H1 (cell line): ENCODE measurements at regions not wholly inside any gene's neighbourhood (a gene's known extent, or its start where the extent isn't known, plus 50 kb on each side); places are given as distances from the start of the nearest gene placed in this dataset.

Experiments used
- CTCF ChIA-PET: fragments of 300-600 bp; sonication (Branson Sonifier 250); formaldehyde crosslinking; loops from one replicate; lab custom pipeline; 2021; ENCODE audit not compliant: partially characterized antibody; lab: Charles Lee
- POLR2A ChIA-PET: fragments of 300-600 bp; sonication (Branson Sonifier 250); formaldehyde crosslinking; loops from one replicate; lab custom pipeline; 2021; ENCODE audit warnings: inconsistent platforms; ENCODE audit not compliant: partially characterized antibody; lab: Charles Lee
- DNase-seq, 2 experiments: peaks; one replicate each; pipeline versions ENCODE4 v3.0.0 to v3.0.0-alpha.2; 2010 to 2022; ENCODE audit warnings: low spot score in 2 of 2, low read depth in 1 of 2, mixed read lengths in 1 of 2
- FAIRE-seq: peaks from 2 replicates; lab custom pipeline; 2011; peaks lifted over from hg19 to GRCh38; lab: Jason Lieb, UNC
- H2AFZ ChIP-seq: 2 replicates; pipeline ENCODE4 v1.8.1; 2012; ENCODE audit warnings: low read length, inconsistent platforms
- H2AK5ac ChIP-seq: 2 replicates; pipeline ENCODE4 v1.6.1; 2013; ENCODE audit warnings: low read depth, low read length
- H2BK120ac ChIP-seq: replicated peaks from 2 replicates; pipeline ENCODE3; 2013; ENCODE audit warnings: low read depth, low read length, inconsistent platforms
- H2BK12ac ChIP-seq: 2 replicates; pipeline ENCODE4 v1.6.1; 2013; ENCODE audit warnings: low read depth, low read length
- H2BK15ac ChIP-seq: 2 replicates; pipeline ENCODE4 v1.6.1; 2013; ENCODE audit warnings: low read length
- H2BK20ac ChIP-seq: 2 replicates; pipeline ENCODE4 v1.6.1; 2013; ENCODE audit warnings: low read length
- H2BK5ac ChIP-seq: 2 replicates; pipeline ENCODE4 v1.6.1; 2013; ENCODE audit warnings: low read depth, low read length
- H3K14ac ChIP-seq: 2 replicates; pipeline ENCODE4 v1.6.1; 2013; ENCODE audit warnings: inconsistent platforms; ENCODE audit not compliant: insufficient read length
- H3K18ac ChIP-seq: 2 replicates; pipeline ENCODE4 v1.6.1; 2013; ENCODE audit warnings: low read length; ENCODE audit errors: extremely low read depth
- H3K23ac ChIP-seq: 2 replicates; pipeline ENCODE4 v1.6.1; 2013; ENCODE audit warnings: inconsistent platforms; ENCODE audit not compliant: insufficient read length
- H3K23me2 ChIP-seq: 2 replicates; pipeline ENCODE4 v1.6.1; 2013; ENCODE audit warnings: low read depth, low read length
- H3K27ac ChIP-seq: 2 replicates; pipeline ENCODE4 v1.6.1; 2011; ENCODE audit warnings: low read depth, low read length, inconsistent platforms
- H3K27me3 ChIP-seq, 4 experiments: replicated peaks in 1 of 4; 1 replicate in 1 of 4; 2 replicates in 3 of 4; pipeline versions ENCODE4 v1.6.1 to v1.8.1; 2011 to 2013; ENCODE audit warnings: low read length in 3 of 4, mild to moderate bottlenecking in 3 of 4, inconsistent platforms in 2 of 4, mixed read lengths in 2 of 4, moderate library complexity in 1 of 4; ENCODE audit not compliant: control insufficient read depth in 3 of 4, insufficient read depth in 3 of 4; ENCODE audit errors: extremely low read depth in 1 of 4
- H3K36me3 ChIP-seq, 4 experiments: 2 replicates each; pipeline versions ENCODE4 v1.6.1 to v1.8.1; 2011 to 2013; ENCODE audit warnings: mild to moderate bottlenecking in 4 of 4, low read length in 3 of 4, moderate library complexity in 2 of 4, control low read depth in 1 of 4, inconsistent platforms in 1 of 4; ENCODE audit not compliant: insufficient read depth in 4 of 4, control insufficient read depth in 2 of 4
- H3K4ac ChIP-seq: replicated peaks from 2 replicates; pipeline ENCODE3; 2013; ENCODE audit warnings: low read length, low read depth, mixed read lengths, inconsistent platforms; ENCODE audit not compliant: insufficient read length
- H3K4me1 ChIP-seq, 4 experiments: replicated peaks in 1 of 4; 1 replicate in 1 of 4; 2 replicates in 3 of 4; pipeline versions ENCODE4 v1.6.1 to v1.8.1; 2011 to 2013; ENCODE audit warnings: low read length in 3 of 4, inconsistent platforms in 2 of 4, mixed read lengths in 1 of 4; ENCODE audit not compliant: insufficient read depth in 4 of 4, control insufficient read depth in 3 of 4
- H3K4me2 ChIP-seq, 2 experiments: 2 replicates each; pipeline versions ENCODE4 v1.6.1 to v1.8.1; 2011 to 2013; ENCODE audit warnings: low read depth in 2 of 2, low read length in 2 of 2, control low read depth in 1 of 2, inconsistent platforms in 1 of 2, mild to moderate bottlenecking in 1 of 2; ENCODE audit not compliant: insufficient read depth in 1 of 2
- H3K4me3 ChIP-seq, 4 experiments: fragments of 200-600, 300-600 bp in 1 of 4; sonication (generic), shearing (Covaris generic), sonication (Bioruptor Twin) in 1 of 4; 2 replicates each; pipeline versions ENCODE4 v1.5.1 to v1.8.1; 2011 to 2016; ENCODE audit warnings: low read length in 4 of 4, low read depth in 3 of 4, control low read depth in 2 of 4, inconsistent platforms in 2 of 4, mild to moderate bottlenecking in 2 of 4, mixed read lengths in 1 of 4, moderate library complexity in 1 of 4; ENCODE audit not compliant: insufficient read depth in 2 of 4; ENCODE audit errors: extremely low read depth in 1 of 4
- H3K56ac ChIP-seq: replicated peaks from 2 replicates; pipeline ENCODE3; 2013; ENCODE audit warnings: low read depth, mild to moderate bottlenecking, mixed read lengths, low read length, inconsistent platforms; ENCODE audit not compliant: insufficient read length
- H3K79me1 ChIP-seq: 2 replicates; pipeline ENCODE4 v1.6.1; 2013; ENCODE audit warnings: low read depth, low read length, control low read depth
- H3K79me2 ChIP-seq, 2 experiments: 2 replicates each; pipeline versions ENCODE4 v1.6.1 to v1.8.1; 2012 to 2013; ENCODE audit warnings: low read length in 2 of 2, mild to moderate bottlenecking in 2 of 2, inconsistent platforms in 1 of 2; ENCODE audit not compliant: insufficient read depth in 2 of 2, control insufficient read depth in 1 of 2
- H3K9ac ChIP-seq, 4 experiments: replicated peaks in 1 of 4; 1 replicate in 1 of 4; 2 replicates in 3 of 4; pipeline versions ENCODE4 v1.6.1 to v1.8.1; 2011 to 2013; ENCODE audit warnings: low read depth in 3 of 4, low read length in 3 of 4, control low read depth in 2 of 4, mild to moderate bottlenecking in 2 of 4, moderate library complexity in 2 of 4, inconsistent platforms in 1 of 4; ENCODE audit errors: extremely low read depth in 1 of 4
- H3K9me3 ChIP-seq, 2 experiments: 2 replicates each; pipeline versions ENCODE4 v1.6.1 to v1.8.1; 2012 to 2013; ENCODE audit warnings: mild to moderate bottlenecking in 2 of 2, moderate library complexity in 2 of 2, control low read depth in 1 of 2, inconsistent platforms in 1 of 2, low read depth in 1 of 2, low read length in 1 of 2, mixed read lengths in 1 of 2; ENCODE audit not compliant: insufficient read depth in 2 of 2
- H4K20me1 ChIP-seq, 2 experiments: replicated peaks in 1 of 2; 2 replicates each; pipeline versions ENCODE3 to v1.8.1; 2011 to 2013; ENCODE audit warnings: inconsistent platforms in 2 of 2, low read length in 2 of 2, mild to moderate bottlenecking in 1 of 2; ENCODE audit not compliant: insufficient read depth in 2 of 2, control insufficient read depth in 1 of 2
- H4K5ac ChIP-seq: 2 replicates; pipeline ENCODE4 v1.6.1; 2013; ENCODE audit warnings: low read length, low read depth, mixed read lengths, inconsistent platforms; ENCODE audit not compliant: insufficient read length
- H4K8ac ChIP-seq: 2 replicates; pipeline ENCODE4 v1.8.0; 2013; ENCODE audit warnings: mild to moderate bottlenecking, moderate library complexity, low read length, inconsistent platforms; ENCODE audit not compliant: insufficient read depth; ENCODE audit errors: extremely low read depth
- H4K91ac ChIP-seq: replicated peaks from 2 replicates; pipeline ENCODE3; 2013; ENCODE audit warnings: low read length, mixed read lengths, inconsistent platforms; ENCODE audit not compliant: insufficient read length
- ATF3 ChIP-seq: IDR thresholded peaks from 2 replicates; pipeline ENCODE4 v1.6.1; 2011; ENCODE audit warnings: low read depth, mild to moderate bottlenecking, low read length; ENCODE audit not compliant: insufficient read depth
- CBX5 ChIP-seq: fragments of 300-800, 300-1000 bp; sonication (generic); IDR thresholded peaks from 2 replicates; pipeline ENCODE4 v1.7.1; 2016; ENCODE audit warnings: antibody characterized with exemption, low read length, low read depth
- CREB1 ChIP-seq: IDR thresholded peaks from 2 replicates; pipeline ENCODE4 v1.6.1; 2012; ENCODE audit warnings: inconsistent platforms
- CTBP2 ChIP-seq: IDR thresholded peaks from 2 replicates; pipeline ENCODE4 v1.7.0; 2011; ENCODE audit warnings: borderline replicate concordance, mild to moderate bottlenecking, moderate library complexity, mixed read lengths, low read length; ENCODE audit not compliant: insufficient read depth, insufficient read length
- EGR1 ChIP-seq: IDR thresholded peaks from 2 replicates; pipeline ENCODE4 v1.6.1; 2011; ENCODE audit warnings: low read depth, low read length, borderline replicate concordance
- NRF1 ChIP-seq: IDR thresholded peaks from 2 replicates; pipeline ENCODE4 v1.6.1; 2011; ENCODE audit warnings: mild to moderate bottlenecking, low read depth, low read length, improper control_type of control experiment
- POLR2A ChIP-seq, 2 experiments: IDR thresholded peaks; 1 replicate in 1 of 2; 2 replicates in 1 of 2; pipeline ENCODE4 v1.6.1; 2011; ENCODE audit warnings: low read depth in 2 of 2, low read length in 2 of 2, mild to moderate bottlenecking in 2 of 2; ENCODE audit errors: control extremely low read depth in 1 of 2
- POLR2AphosphoS5 ChIP-seq: IDR thresholded peaks from 2 replicates; pipeline ENCODE4 v1.6.1; 2011; ENCODE audit warnings: low read depth, low read length
- RAD21 ChIP-seq, 2 experiments: IDR thresholded peaks in 1 of 2; conservative IDR thresholded peaks in 1 of 2; 2 replicates each; pipeline ENCODE4 v1.6.1; 2011; ENCODE audit warnings: low read depth in 2 of 2, low read length in 2 of 2, improper control_type of control experiment in 1 of 2, inconsistent platforms in 1 of 2, mild to moderate bottlenecking in 1 of 2, moderate library complexity in 1 of 2
- RBBP5 ChIP-seq: IDR thresholded peaks from 2 replicates; pipeline ENCODE4 v1.7.1; 2012; ENCODE audit warnings: low read depth, mild to moderate bottlenecking, inconsistent platforms, low read length, moderate library complexity, borderline replicate concordance
- SRF ChIP-seq: IDR thresholded peaks from 2 replicates; pipeline ENCODE4 v1.6.1; 2011; ENCODE audit warnings: mild to moderate bottlenecking, low read depth, low read length, moderate library complexity
- TAF7 ChIP-seq: optimal IDR thresholded peaks from 2 replicates; pipeline ENCODE3; 2011; ENCODE audit warnings: low read depth, mild to moderate bottlenecking, inconsistent platforms, low read length, moderate library complexity, borderline replicate concordance
- TEAD4 ChIP-seq: IDR thresholded peaks from 2 replicates; pipeline ENCODE4 v1.6.1; 2012; ENCODE audit warnings: low read depth, low read length, inconsistent platforms, mixed read lengths
- YY1 ChIP-seq: IDR thresholded peaks from 2 replicates; pipeline ENCODE4 v1.6.1; 2011; ENCODE audit warnings: low read depth, mild to moderate bottlenecking, low read length
- ZNF274 ChIP-seq: IDR thresholded peaks from 2 replicates; pipeline ENCODE4 v1.7.0; 2012; ENCODE audit warnings: low read length, borderline replicate concordance; ENCODE audit errors: extremely low read depth
- WGBS, 2 experiments: shearing (Covaris generic) in 1 of 2; methylation state at CpG; one replicate each; pipeline versions ENCODE4 v1.1.6 to v1.1.7; 2013 to 2015; ENCODE audit warnings: low lambda C conversion rate in 2 of 2, mixed read lengths in 2 of 2, inconsistent platforms in 1 of 2, low coverage in 1 of 2, missing lambda C conversion rate in 1 of 2; ENCODE audit not compliant: insufficient replicate concordance in 2 of 2, insufficient coverage in 1 of 2, insufficient read length in 1 of 2; ENCODE audit errors: extremely low coverage in 1 of 2, missing lambda C conversion rate in 1 of 2; 5-methylcytosine and 5-hydroxymethylcytosine counted together

- Histone ChIP-seq H3K56ac (no peak overlapping the region), H3K79me1 (no peaks in the 10 kb centered on the region), H3K4me2 (no peak overlapping the region), H3K18ac (no peak overlapping the region), H4K91ac (no peak overlapping the region), H3K27me3 (no peaks in the 10 kb centered on the region), H3K9me3 (no peaks in the 10 kb centered on the region), H3K79me2 (no peaks in the 10 kb centered on the region), H3K23ac (no peak overlapping the region), H2BK15ac (no peak overlapping the region), H3K23me2 (no peaks in the 10 kb centered on the region; the same call in 1 of the 2 replicates), H2BK5ac (no peak overlapping the region), H3K36me3 (no peaks in the 10 kb centered on the region), H4K20me1 (no peaks in the 10 kb centered on the region), H3K27ac (no peak overlapping the region), H2AFZ (no peak overlapping the region), H2BK120ac (no peak overlapping the region), H2BK20ac (no peak overlapping the region), H2AK5ac (no peak overlapping the region), H3K4ac (no peak overlapping the region), H4K5ac (no peak overlapping the region), H3K4me1 (no peaks in the 10 kb centered on the region), H3K14ac (no peak overlapping the region), H2BK12ac (no peak overlapping the region), H3K9ac (no peak overlapping the region), H4K8ac (no peak overlapping the region), H3K4me3 (no peak overlapping the region)
- 91% methylated on average over 2 of the region's 2 CpGs; no CpG with 5 or more reads in 1 of the 2 experiments for WGBS, 2 experiments
- DNase-seq (no peak), FAIRE-seq (no peak)
- CTCF ChIA-PET = interaction anchor here (0.9 kb wide), 1 partner anchor 164 kb away, joined by 3 read pairs; no protein-coding TSS in a partner anchor
- POLR2A ChIA-PET = no interaction called here
- TF ChIP-seq RBBP5 (no peak), TEAD4 (no peak), CTBP2 (no peak), YY1 (no peak), CBX5 (no peak), EGR1 (no peak), ZNF274 (no peak), ATF3 (no peak), POLR2AphosphoS5 (no peak), CREB1 (no peak), POLR2A (IDR thresholded peaks at IDR 0.05; ENCODE audit: control extremely low read depth in 1 of 2, low read depth in 2 of 2, low read length in 2 of 2) (no peak), TAF7 (no peak), RAD21 (IDR thresholded peaks at IDR 0.05 in 1 of 2, conservative IDR thresholded peaks at IDR 0.05 in 1 of 2; ENCODE audit: low read depth in 2 of 2, low read length in 2 of 2) (no peak), NRF1 (no peak), SRF (no peak)
These were observed 685.1 kb downstream of the DTWD2 start for GRCh38 chr5:118303296-118303695.
